ENCODE measurements at regions not wholly inside any gene's neighbourhood (a gene's known extent, or its start where the extent isn't known, plus 50 kb on each side); places are given as distances from the start of the nearest gene placed in this dataset.

DNA sequence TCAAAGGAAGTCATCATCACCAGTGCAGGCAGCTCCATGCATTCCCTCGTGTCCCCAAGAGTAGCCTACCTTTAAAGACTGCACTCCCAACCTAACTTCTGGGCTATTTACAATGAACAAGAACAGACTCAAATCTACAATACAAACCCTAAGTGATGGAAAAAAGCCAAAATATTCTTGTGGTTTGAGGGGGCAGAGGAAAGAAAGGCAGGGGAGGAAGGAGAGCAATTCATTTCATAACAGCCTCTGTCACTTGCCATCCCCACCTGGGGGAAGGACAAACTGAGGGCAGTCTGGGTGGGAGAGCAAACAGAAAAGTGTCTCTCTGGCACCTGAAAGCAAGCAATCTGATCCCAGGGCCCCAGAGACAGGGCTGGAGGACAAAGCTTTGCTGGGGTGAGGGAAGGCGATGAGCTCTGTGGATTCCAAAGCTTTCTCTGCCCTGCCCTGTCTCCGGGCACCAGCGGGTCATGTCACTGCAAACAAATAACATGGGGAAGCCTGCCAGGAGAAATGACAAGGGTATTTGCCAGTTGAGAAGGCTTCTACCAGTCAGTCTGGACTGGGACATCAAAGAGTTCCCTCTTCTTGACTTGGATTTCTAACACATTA, 528.0 kb upstream of the TNP1 start:
- DNase-seq (ENCODE audit: low read depth in 1 of 2, low spot score in 1 of 2), result no peak

GRCh38 chr2:217386041-217386440, 526.2 kb upstream of the TNP1 start:
- no peak for DNase-seq (ENCODE audit: low read depth in 1 of 2, low spot score in 1 of 2)

- no peak for DNase-seq (ENCODE audit: low read depth in 1 of 2, low spot score in 1 of 2)
These were observed 523.8 kb upstream of the TNP1 start for GRCh38 chr2:217383620-217384019.

DNA sequence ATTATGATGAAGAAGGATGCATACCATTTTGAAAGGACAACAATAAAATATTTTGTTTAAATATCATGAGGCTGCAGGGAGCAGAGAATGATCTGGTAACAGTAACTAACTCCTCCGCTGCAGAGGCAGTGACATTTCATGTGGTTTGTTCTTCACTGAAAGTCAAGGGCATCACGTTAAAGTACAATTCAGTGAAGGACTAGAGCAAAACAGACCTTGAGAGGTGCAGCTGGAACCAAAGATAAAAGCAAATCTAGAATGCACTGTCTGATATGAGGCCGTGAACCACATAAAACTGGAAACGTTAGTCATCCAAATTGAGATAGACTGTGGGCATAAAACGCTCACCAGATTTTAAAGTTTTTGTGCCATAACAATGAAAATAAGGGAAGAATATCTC, 522.9 kb upstream of the TNP1 start:
- DNase-seq (ENCODE audit: low read depth in 1 of 2, low spot score in 1 of 2), result no peak

- DNase-seq (ENCODE audit: low read depth in 1 of 2, low spot score in 1 of 2), result no peak
These were observed 519.9 kb upstream of the TNP1 start for GRCh38 chr2:217379807-217380206.

DNA sequence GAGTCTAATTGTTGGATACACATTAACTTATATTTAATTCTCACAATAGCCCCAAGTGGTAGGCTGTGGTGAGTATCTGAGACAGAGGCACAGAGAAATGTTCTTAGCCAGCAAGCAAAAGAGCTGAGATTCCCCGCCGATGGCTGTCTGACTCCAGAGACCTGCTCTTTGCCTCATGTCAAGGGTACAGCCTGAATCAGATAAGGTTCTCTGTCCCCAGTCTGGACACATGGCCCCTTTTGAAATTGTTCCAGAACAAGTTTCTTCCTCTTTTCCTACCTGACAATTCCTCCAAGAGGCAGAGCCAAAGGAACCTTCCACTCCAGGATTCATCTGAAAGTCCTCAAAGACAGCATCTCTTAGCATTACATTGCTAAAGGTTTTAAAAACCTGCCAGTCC, 512.9 kb upstream of the TNP1 start:
- DNase-seq (ENCODE audit: low read depth in 1 of 2, low spot score in 1 of 2), result no peak

DNA sequence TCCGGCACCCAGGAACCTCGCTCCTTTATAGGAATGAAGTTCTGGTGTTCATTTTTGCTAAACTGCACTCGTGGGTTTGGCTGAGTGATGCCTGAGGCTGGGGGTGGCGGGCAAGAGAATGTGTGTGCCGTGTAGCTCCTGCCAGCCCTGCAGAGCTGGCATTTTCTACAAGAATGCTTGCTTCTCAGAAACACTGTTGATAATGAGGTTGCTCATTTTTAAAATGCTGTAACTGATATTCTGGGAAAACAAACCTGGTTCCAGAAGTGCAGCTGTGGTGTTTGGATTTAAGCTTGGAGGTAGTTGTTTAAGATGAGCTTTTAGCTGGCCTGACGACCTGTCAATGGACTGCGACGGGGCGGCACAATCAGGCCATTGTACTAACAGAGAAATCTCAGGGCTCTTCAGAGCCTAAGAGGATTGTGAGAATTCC, 511.9 kb upstream of the TNP1 start:
- DNase-seq (ENCODE audit: low read depth in 1 of 2, low spot score in 1 of 2), result no peak

DNA sequence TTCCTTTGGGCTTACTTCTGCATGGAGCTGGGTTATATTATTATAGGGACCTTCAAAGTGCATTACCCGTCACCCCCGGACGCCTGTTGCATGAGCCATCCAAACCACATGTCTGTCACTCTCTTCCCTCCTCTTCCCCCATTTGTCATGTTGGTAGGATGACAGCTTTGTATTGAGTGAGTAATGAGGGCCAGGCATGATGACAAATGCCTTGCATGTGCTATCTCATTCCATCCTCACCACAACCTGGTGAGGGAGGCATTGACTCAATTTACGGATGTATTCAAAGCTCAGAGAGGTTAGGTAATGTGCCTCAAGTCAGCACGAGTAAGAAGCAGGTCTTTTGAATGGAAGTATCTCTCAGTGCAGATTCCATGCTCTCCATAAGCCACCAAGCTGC, 510.5 kb upstream of the TNP1 start:
- DNase-seq (ENCODE audit: low read depth in 1 of 2, low spot score in 1 of 2), result peak in 1 of 2 donors; percentile 2

DNA sequence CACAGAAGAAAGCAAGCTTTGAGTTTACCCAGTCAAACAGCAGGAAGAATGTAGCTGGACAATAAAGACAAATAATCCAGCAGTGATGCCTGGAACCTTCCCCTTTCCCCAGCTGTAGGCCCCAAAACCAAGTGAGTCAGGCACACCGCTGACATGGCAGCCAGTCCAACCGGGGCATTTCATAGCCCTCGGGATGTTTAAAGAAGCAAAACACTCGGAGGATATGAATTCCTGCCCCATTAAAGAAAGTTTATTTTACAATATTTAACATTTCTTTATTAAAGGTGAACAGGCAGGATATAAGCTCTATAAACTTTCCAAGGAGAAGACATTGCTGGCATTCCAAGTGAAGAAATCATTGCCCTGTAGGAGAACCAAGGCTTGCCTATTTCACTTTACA, 507.6 kb upstream of the TNP1 start:
- no peak for DNase-seq (ENCODE audit: low read depth in 1 of 2, low spot score in 1 of 2)

DNA sequence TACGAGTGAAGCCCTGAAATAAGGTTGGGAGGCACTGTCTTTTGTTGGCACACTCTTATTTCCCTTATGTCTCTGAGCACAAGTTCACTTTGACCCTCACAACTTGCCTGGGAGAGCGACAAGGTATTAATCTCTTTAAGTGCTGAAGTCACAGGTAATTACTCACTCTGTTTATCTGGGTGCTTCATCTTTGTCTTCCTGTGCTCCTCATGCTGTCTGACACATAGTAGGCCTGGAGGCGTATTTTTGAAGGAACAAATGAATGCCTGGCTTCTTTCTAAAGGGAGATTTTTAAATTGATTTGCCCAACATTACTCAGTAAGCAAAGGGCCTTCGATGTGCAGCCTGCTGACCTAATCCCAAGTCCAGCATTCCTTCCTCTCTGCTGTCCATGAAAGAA, 507.1 kb upstream of the TNP1 start:
- DNase-seq (ENCODE audit: low read depth in 1 of 2, low spot score in 1 of 2), result no peak

DNA sequence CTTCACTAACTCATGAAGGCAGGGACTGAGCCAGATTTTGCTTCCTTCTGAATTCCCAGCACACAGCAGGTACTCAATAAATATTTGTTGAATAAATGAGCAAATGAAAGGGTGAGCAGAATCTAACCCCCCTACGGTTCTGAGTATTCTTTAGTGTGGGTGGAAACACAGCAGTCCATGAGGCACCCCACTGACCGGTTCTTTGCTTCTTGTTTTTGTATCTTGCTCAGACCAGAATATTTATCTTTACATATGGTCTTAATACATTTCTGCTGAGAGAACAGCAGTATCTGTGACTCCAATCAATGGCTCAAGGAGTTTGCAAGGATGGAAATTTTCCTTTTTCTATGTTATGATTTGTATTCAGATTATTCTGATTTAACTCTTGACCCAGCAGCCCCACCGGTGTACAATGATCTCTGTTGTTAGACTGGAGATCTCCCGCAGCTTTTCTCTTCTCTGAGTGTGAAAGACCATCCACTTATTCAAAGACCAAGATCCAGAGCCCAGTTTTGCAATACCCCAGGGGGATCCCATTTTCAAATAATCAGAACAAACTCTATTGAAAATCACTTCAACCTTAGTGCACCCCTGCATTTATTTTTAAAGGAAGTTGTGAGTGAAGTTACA, 506.5 kb upstream of the TNP1 start:
- no peak for DNase-seq (ENCODE audit: low read depth in 1 of 2, low spot score in 1 of 2)

DNA sequence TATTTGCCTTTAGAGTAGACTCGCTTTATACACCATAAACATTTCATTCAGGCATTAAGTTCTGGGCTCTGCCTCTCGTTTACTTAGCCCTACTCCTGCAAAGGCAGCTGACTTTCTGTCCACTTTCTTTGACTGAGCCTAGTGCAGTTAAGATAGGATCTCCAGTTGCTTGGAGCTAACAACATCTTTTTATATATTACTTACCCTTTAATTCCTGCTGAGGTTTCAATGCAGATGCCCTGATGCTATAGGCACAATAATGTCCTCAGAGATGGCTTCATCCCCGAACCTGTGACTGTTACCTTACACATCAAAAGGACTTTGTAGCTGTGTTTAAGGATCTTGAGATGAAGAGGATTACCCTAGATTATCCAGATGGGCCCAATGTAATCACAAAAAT, 505.8 kb upstream of the TNP1 start:
- no peak for DNase-seq (ENCODE audit: low read depth in 1 of 2, low spot score in 1 of 2)

- no peak for DNase-seq (ENCODE audit: low read depth in 1 of 2, low spot score in 1 of 2)
These were observed 504.4 kb upstream of the TNP1 start for GRCh38 chr2:217364224-217364623.

GRCh38 chr2:217363470-217363869, 503.6 kb upstream of the TNP1 start:
- DNase-seq (ENCODE audit: low read depth in 1 of 2, low spot score in 1 of 2), result no peak

- no peak for DNase-seq (ENCODE audit: low read depth in 1 of 2, low spot score in 1 of 2)
These were observed 502.8 kb upstream of the TNP1 start for GRCh38 chr2:217362710-217363109.

GRCh38 chr2:217362286-217362685, 502.4 kb upstream of the TNP1 start:
- DNase-seq (ENCODE audit: low read depth in 1 of 2, low spot score in 1 of 2), result no peak

- no peak for DNase-seq (ENCODE audit: low read depth in 1 of 2, low spot score in 1 of 2)
These were observed 501.6 kb upstream of the TNP1 start for GRCh38 chr2:217361483-217361880.

- DNase-seq (ENCODE audit: low read depth in 1 of 2, low spot score in 1 of 2), result no peak
These were observed 501.1 kb upstream of the TNP1 start for GRCh38 chr2:217360781-217361482.

DNA sequence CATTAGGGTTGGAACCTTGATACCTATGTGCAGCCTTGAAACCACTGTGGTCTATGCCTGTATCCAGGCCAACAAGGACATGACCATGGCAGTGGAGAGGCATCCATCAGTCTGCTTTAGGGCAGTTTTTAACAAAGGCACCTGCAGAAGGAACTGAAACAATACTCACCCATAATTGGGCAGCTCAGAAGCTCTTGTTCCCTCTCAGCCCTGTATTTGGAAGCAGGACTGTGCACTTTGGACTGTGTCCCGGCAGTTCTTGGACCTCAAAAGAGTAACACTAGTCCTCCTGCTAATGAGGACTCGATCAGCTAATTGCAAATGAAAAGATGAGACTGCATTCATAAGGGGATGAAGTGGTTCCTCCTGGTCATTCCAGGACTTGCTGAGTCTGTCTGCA, 500.2 kb upstream of the TNP1 start:
- no peak for DNase-seq (ENCODE audit: low read depth in 1 of 2, low spot score in 1 of 2)

- DNase-seq (ENCODE audit: low read depth in 1 of 2, low spot score in 1 of 2), result no peak
These were observed 498.2 kb upstream of the TNP1 start for GRCh38 chr2:217357886-217358620.

GRCh38 chr2:217356781-217357180, 496.9 kb upstream of the TNP1 start:
- no peak for DNase-seq (ENCODE audit: low read depth in 1 of 2, low spot score in 1 of 2)

- DNase-seq (ENCODE audit: low read depth in 1 of 2, low spot score in 1 of 2), result no peak
These were observed 496.3 kb upstream of the TNP1 start for GRCh38 chr2:217356142-217356541.

Data from activated CD4-positive, alpha-beta T cell treated with anti-CD3 and anti-CD28 coated beads, Interleukin-2, amount 50 U/mL, for 24 hours (primary cell).